GM10248 (cell line): ENCODE measurements at regions not wholly inside any gene's neighbourhood (a gene's known extent, or its start where the extent isn't known, plus 50 kb on each side); places are given as distances from the start of the nearest gene placed in this dataset.

Experiments used
- CTCF ChIA-PET: fragments of 300-600 bp; sonication (Branson Sonifier 250); formaldehyde crosslinking; extraction: SDS; loops from one replicate; lab custom pipeline; 2021; ENCODE audit warnings: antibody characterized with exemption; lab: Yijun Ruan, JAX
- POLR2A ChIA-PET: fragments of 350-650 bp; sonication (Branson Sonifier 250); formaldehyde crosslinking; extraction: SDS; loops from one replicate; lab custom pipeline; 2020; ENCODE audit warnings: antibody characterized with exemption; lab: Yijun Ruan, JAX
- DNase-seq: peaks from one replicate; pipeline ENCODE4 v3.0.0; 2012; ENCODE audit errors: extremely low spot score
- TF ChIP-seq, protein P1 (sequence below): IDR thresholded peaks from 2 replicates; pipeline ENCODE4 v1.5.1; 2012; ENCODE audit warnings: mild to moderate bottlenecking, low read depth; ENCODE audit errors: extremely low read depth, missing control alignments, control extremely low read depth

DNA sequence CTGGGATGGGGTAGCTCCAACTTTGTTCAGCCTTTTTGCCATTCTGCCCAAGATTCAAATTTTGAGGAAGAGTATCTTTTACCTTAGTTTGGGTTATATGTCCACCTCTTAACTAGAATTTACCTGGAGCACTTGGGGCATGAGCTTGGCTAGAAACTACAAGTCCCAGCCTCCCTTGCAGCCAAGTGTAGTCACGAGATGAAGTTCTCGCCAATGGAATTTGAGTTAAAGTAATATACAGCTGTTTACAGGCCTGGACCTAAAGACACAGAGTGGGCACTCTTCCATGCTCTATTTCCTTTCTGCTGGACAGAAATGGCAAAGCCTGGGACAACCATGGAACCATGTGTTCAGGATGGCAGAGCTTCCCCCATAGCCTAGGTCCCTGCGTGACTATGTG is 233.6 kb upstream of the GATB start:
- DNase-seq, result no peak
- TF ChIP-seq, protein P1, sequence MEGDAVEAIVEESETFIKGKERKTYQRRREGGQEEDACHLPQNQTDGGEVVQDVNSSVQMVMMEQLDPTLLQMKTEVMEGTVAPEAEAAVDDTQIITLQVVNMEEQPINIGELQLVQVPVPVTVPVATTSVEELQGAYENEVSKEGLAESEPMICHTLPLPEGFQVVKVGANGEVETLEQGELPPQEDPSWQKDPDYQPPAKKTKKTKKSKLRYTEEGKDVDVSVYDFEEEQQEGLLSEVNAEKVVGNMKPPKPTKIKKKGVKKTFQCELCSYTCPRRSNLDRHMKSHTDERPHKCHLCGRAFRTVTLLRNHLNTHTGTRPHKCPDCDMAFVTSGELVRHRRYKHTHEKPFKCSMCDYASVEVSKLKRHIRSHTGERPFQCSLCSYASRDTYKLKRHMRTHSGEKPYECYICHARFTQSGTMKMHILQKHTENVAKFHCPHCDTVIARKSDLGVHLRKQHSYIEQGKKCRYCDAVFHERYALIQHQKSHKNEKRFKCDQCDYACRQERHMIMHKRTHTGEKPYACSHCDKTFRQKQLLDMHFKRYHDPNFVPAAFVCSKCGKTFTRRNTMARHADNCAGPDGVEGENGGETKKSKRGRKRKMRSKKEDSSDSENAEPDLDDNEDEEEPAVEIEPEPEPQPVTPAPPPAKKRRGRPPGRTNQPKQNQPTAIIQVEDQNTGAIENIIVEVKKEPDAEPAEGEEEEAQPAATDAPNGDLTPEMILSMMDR, result no peak
- ChIA-PET POLR2A (no interaction called here), CTCF (interaction anchor here (1.0 kb wide), 1 partner anchor 15 kb away, joined by 3 read pairs; no protein-coding TSS in a partner anchor)

DNA sequence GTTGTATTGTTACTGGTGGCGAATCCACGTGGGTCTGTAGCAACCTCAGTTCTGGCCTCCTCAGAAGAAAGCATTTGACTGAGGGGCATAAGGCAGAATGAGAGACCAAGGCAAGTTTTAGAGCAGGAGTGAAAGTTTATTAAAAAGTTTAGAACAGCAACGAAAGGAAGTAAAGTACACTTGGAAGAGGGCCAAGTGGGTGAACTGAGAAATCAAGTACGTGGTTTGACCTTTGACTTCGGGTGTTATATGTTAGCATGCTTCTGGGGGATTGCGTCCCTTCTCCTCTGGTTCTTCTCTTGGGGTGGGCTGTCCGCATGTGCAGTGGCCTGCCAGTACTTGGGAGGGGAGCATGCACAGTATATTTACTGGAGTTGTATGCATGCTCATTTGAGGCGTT is 232.7 kb upstream of the GATB start:
- TF ChIP-seq, protein P1, result no peak
- ChIA-PET CTCF (interaction anchor here (0.8 to 1.2 kb wide), 2 partner anchors 13 kb away, joined by 3 read pairs; no protein-coding TSS in a partner anchor), POLR2A (no interaction called here)
- DNase-seq, result no peak

DNA sequence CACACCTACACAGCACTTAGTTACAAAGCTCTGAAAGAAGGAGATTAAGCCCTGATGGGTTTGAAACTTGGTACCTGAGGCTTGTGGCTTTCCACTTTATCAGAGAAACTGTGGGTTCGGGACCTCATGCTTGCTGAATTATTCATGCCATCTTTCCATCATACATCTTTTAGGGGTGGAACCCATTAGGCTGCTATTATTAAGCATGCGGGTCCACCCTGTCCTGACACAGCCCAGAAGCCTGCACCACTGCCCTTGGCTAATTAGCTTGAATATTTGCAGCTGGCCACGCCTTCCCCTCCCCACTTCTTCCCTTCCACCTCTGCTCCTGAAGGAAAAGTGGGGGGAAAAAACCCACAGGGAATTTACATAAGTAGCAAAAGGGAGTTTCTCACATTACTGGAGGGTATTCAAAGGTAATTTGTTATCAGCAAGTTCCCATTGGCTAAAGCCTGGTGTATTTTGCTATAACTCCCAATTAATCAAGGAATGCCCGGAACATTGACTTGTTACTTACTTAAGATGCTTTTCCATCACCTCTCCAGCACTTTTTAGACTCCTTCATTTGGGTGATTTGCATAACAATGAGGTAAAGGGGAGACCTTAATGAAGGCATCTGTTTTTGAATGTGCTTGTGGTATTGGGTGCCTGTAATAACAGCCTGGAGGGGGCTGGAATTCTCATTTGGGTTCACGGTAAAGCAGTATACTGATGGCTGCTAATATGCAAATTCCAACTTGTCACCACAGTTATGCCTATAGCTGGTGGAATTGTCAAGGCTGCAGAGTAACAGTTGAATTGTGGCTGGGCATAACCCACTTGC is 231.7 kb upstream of the GATB start:
- ChIA-PET CTCF (interaction anchor here (0.8 to 1.2 kb wide), 2 partner anchors 12 to 14 kb away, joined by 3 read pairs; no protein-coding TSS in a partner anchor), POLR2A (no interaction called here)
- TF ChIP-seq, protein P1, result no peak
- DNase-seq, result no peak

DNA sequence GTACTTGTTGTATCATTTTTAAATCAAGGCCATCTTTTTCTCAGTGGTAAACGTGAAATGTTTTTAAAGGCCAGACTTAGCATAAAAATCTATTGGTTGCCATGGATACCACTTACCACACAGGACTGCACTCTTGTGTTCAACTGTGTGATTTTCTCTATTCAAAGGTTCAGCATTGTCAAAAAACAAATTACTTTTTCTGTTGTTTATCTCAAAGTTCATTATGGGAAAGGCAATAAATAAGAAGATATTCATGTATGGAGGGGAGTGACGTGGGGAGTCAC is 231.0 kb upstream of the GATB start:
- CTCF ChIA-PET, result no interaction called here
- TF ChIP-seq, protein P1, result no peak
- POLR2A ChIA-PET, result no interaction called here

DNA sequence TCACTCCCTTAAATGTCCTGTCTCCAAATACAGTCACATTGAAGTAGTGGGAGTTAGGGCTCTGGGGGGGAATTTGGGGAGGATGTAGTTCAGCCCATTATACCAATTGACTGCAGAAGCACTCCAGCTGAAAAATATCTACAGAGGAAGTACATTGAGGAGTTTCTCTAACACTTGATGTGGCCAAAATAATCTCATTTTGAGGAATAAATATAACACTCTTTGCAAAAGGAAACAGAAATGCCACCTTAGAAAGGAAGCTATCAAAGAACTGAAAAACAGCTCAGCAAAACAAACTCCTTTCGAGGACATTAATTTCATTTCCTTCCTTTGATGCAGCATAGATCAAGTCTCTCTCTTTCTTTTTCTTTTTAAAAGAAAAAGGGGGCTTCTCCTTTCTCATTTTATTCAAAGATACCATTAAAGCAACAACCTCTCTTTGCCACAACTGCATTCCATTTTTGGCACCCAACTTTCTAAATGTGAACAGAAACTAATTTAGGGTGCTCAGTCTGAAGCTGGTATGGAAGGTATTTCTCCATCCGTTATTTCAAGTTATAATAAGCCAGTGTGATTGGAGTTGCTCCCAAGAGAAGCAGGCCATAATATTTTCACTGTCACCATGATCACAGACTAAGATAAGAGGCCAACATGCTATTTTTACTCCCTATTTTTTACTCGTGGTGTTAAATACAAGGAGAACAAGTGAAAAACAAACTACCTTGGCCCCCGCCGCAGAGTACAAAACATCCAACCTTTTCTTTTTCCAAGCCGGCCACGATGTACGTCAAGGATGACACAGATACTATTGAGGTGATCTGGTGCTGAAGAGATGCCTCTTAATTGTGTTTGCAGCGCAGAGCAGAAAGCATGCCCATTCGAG is 230.4 kb upstream of the GATB start:
- POLR2A ChIA-PET, result no interaction called here
- DNase-seq, result no peak
- CTCF ChIA-PET, result no interaction called here
- TF ChIP-seq, protein P1, result no peak

More for the DNA sequence above, 231.0 kb upstream of the GATB start:
- DNase-seq, result no peak

DNA sequence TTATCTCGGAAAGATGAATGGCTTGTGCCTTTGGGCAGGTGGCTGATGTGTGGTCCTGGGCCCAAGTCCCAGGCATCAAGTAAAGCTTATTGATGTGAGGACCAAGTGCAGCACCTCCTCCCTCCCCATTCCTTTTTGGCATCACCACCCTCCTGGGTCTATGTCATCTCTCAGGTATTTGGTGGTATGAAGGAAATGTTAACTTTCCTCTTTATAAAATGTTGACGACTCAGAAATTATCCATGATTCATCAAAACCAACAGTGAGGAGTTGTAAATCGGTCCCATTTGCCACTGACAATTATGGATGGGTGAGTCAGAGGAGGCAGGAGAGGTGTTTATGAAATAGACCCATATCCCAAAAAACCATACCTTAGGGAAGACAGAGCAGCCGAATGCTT is 229.4 kb upstream of the GATB start:
- DNase-seq, result no peak
- TF ChIP-seq, protein P1, result no peak
- CTCF ChIA-PET, result interaction anchor here (1.4 to 1.8 kb wide), 2 partner anchors 15 to 73 kb away, joined by 3 to 4 read pairs; no protein-coding TSS in a partner anchor
- POLR2A ChIA-PET, result no interaction called here
